ENCODE measurements at regions not wholly inside any gene's neighbourhood (a gene's known extent, or its start where the extent isn't known, plus 50 kb on each side); places are given as distances from the start of the nearest gene placed in this dataset.

DNA sequence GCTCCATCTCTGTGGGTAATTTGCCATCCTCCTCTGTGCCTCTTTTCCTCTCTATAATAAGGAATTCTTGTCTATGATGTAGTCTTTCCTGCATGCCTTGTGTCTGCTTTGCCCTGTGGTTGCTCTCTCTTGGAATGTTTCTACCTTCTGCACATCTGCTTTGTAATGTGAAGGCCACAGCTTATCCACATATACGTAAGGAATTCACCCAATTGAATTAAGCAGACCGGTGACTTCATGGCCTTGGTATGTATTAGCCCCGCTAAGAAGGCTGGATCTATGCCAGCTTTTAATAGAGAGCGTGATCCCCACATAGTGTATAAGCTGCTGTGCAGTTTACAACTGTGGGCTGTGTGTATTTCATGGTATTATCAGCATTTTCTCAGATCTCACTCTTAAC, 274.7 kb downstream of the RNF144A start:
- no peaks in the 10 kb centered on the region for H3K9me2 ChIP-seq (ENCODE audit: insufficient read depth, low read length)
- no peak overlapping the region for H3K27ac ChIP-seq (ENCODE audit: low read length)
- H4K20me1 ChIP-seq (ENCODE audit: insufficient read depth): no peaks in the 10 kb centered on the region
- H3F3A ChIP-seq (ENCODE audit: insufficient read depth, low read length, poor library complexity, severe bottlenecking): no peaks in the 10 kb centered on the region
- H3K36me3 ChIP-seq (ENCODE audit: insufficient read depth, low read length): no peaks in the 10 kb centered on the region
- H3K9me3 ChIP-seq (ENCODE audit: low read length): no peaks in the 10 kb centered on the region
- H3K4me2 ChIP-seq (ENCODE audit: low read length): no peak overlapping the region
- no peaks in the 10 kb centered on the region for H3K79me2 ChIP-seq (replicated peaks; ENCODE audit: insufficient read depth, low read length)
- no peak overlapping the region for H2AFZ ChIP-seq (ENCODE audit: low read depth, low read length)
- H3K27me3 ChIP-seq (ENCODE audit: insufficient read depth, low read depth, low read length): no peaks in the 10 kb centered on the region
- no peak overlapping the region for H3K9ac ChIP-seq (ENCODE audit: low read length)
- TF ChIP-seq, protein P1, sequence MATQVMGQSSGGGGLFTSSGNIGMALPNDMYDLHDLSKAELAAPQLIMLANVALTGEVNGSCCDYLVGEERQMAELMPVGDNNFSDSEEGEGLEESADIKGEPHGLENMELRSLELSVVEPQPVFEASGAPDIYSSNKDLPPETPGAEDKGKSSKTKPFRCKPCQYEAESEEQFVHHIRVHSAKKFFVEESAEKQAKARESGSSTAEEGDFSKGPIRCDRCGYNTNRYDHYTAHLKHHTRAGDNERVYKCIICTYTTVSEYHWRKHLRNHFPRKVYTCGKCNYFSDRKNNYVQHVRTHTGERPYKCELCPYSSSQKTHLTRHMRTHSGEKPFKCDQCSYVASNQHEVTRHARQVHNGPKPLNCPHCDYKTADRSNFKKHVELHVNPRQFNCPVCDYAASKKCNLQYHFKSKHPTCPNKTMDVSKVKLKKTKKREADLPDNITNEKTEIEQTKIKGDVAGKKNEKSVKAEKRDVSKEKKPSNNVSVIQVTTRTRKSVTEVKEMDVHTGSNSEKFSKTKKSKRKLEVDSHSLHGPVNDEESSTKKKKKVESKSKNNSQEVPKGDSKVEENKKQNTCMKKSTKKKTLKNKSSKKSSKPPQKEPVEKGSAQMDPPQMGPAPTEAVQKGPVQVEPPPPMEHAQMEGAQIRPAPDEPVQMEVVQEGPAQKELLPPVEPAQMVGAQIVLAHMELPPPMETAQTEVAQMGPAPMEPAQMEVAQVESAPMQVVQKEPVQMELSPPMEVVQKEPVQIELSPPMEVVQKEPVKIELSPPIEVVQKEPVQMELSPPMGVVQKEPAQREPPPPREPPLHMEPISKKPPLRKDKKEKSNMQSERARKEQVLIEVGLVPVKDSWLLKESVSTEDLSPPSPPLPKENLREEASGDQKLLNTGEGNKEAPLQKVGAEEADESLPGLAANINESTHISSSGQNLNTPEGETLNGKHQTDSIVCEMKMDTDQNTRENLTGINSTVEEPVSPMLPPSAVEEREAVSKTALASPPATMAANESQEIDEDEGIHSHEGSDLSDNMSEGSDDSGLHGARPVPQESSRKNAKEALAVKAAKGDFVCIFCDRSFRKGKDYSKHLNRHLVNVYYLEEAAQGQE (IDR thresholded peaks at IDR 0.05; ENCODE audit: borderline replicate concordance): no peak
- no peak for TF ChIP-seq EZH2 (IDR thresholded peaks at IDR 0.05; ENCODE audit: borderline replicate concordance, insufficient read depth, low read length, poor library complexity, severe bottlenecking)
- TF ChIP-seq, protein P2, sequence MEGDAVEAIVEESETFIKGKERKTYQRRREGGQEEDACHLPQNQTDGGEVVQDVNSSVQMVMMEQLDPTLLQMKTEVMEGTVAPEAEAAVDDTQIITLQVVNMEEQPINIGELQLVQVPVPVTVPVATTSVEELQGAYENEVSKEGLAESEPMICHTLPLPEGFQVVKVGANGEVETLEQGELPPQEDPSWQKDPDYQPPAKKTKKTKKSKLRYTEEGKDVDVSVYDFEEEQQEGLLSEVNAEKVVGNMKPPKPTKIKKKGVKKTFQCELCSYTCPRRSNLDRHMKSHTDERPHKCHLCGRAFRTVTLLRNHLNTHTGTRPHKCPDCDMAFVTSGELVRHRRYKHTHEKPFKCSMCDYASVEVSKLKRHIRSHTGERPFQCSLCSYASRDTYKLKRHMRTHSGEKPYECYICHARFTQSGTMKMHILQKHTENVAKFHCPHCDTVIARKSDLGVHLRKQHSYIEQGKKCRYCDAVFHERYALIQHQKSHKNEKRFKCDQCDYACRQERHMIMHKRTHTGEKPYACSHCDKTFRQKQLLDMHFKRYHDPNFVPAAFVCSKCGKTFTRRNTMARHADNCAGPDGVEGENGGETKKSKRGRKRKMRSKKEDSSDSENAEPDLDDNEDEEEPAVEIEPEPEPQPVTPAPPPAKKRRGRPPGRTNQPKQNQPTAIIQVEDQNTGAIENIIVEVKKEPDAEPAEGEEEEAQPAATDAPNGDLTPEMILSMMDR (IDR thresholded peaks at IDR 0.05; ENCODE audit: poor library complexity, severe bottlenecking): no peak
- no peak for TF ChIP-seq RAD21 (conservative IDR thresholded peaks at IDR 0.05)
- no peak for TF ChIP-seq TAF1 (IDR thresholded peaks at IDR 0.05; ENCODE audit: low read depth)
- no peak for TF ChIP-seq POLR2AphosphoS5 (IDR thresholded peaks at IDR 0.05)
- no peak for TF ChIP-seq MXI1 (conservative IDR thresholded peaks at IDR 0.05; ENCODE audit: poor library complexity, severe bottlenecking)
- TF ChIP-seq SMC3 (conservative IDR thresholded peaks at IDR 0.05; ENCODE audit: poor library complexity): no peak
- TF ChIP-seq EP300 (conservative IDR thresholded peaks at IDR 0.05; ENCODE audit: poor library complexity, severe bottlenecking): no peak
- H3K4me3 ChIP-seq (ENCODE audit: low read length): no peak overlapping the region

DNA sequence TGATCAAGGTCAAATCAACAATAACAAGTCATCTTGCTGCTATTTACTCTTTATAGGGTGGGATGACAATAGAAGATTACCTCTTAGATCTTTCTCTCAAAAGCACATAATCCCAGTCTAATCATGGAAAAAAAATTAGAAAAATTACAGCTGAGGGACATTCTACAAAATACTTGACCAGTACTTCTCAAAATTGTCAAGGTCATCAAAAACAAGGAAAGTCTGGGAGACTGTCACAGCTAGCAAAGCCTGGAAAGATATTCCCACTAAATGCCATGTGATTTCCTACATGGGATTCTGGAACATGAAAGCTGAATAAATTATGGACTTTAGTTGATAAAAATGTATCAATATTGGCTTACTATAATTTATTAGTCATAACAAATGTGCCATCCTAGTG, 276.2 kb downstream of the RNF144A start:
- Histone ChIP-seq H3K27ac (ENCODE audit: low read length) (no peak overlapping the region), H3K79me2 (replicated peaks; ENCODE audit: insufficient read depth, low read length) (no peaks in the 10 kb centered on the region), H4K20me1 (ENCODE audit: insufficient read depth) (no peaks in the 10 kb centered on the region), H3K9me3 (ENCODE audit: low read length) (no peaks in the 10 kb centered on the region), H3K36me3 (ENCODE audit: insufficient read depth, low read length) (no peaks in the 10 kb centered on the region), H3F3A (ENCODE audit: insufficient read depth, low read length, poor library complexity, severe bottlenecking) (no peaks in the 10 kb centered on the region), H3K9me2 (ENCODE audit: insufficient read depth, low read length) (no peaks in the 10 kb centered on the region), H3K4me3 (ENCODE audit: low read length) (no peak overlapping the region), H2AFZ (ENCODE audit: low read depth, low read length) (no peak overlapping the region), H3K9ac (ENCODE audit: low read length) (no peak overlapping the region), H3K4me2 (ENCODE audit: low read length) (no peak overlapping the region), H3K27me3 (ENCODE audit: insufficient read depth, low read depth, low read length) (no peaks in the 10 kb centered on the region)
- TF ChIP-seq SMC3 (conservative IDR thresholded peaks at IDR 0.05; ENCODE audit: poor library complexity) (no peak), POLR2AphosphoS5 (IDR thresholded peaks at IDR 0.05) (no peak)
- TF ChIP-seq, protein P1 (IDR thresholded peaks at IDR 0.05; ENCODE audit: borderline replicate concordance): no peak

All from neural cell (in vitro differentiated cells).